Prostate gland (tissue), 2 donors: ENCODE measurements at regions not wholly inside any gene's neighbourhood (a gene's known extent, or its start where the extent isn't known, plus 50 kb on each side); places are given as distances from the start of the nearest gene placed in this dataset.

Experiments used
- DNase-seq: peaks from one replicate; pipeline ENCODE4 v3.0.0-alpha.2; 2019; ENCODE audit warnings: low spot score
- H3K27ac ChIP-seq, 2 donors: fragments of 200-600 bp; sonication (generic); 2 replicates each; pipeline ENCODE4 v1.5.1; 2017 to 2019
- H3K27me3 ChIP-seq: fragments of 200-600 bp; sonication (generic); replicated peaks from 2 replicates; pipeline ENCODE4 v1.5.1; 2019; ENCODE audit not compliant: insufficient read depth
- H3K36me3 ChIP-seq, 2 donors: fragments of 200-600 bp; sonication (generic); 1 replicate in 1 of 2; 2 replicates in 1 of 2; pipeline versions ENCODE4 v1.5.1 to v1.8.1; 2017 to 2019
- H3K4me1 ChIP-seq: fragments of 200-600 bp; sonication (generic); replicated peaks from 2 replicates; pipeline ENCODE4 v1.5.1; 2019
- H3K4me3 ChIP-seq, 2 donors: fragments of 200-600 bp; sonication (generic); 2 replicates each; pipeline ENCODE4 v1.5.1; 2017 to 2019
- H3K9me3 ChIP-seq: fragments of 200-600 bp; sonication (generic); 2 replicates; pipeline ENCODE4 v1.5.1; 2017
- CTCF ChIP-seq, 4 experiments: fragments of 200-600 bp in 2 of 4; fragments of 450-650 bp in 2 of 4; sonication (generic) in 2 of 4; IDR thresholded peaks; 1 replicate in 3 of 4; 2 replicates in 1 of 4; pipeline ENCODE4 v1.5.1; 2016 to 2019; ENCODE audit warnings: antibody characterized with exemption in 4 of 4, mild to moderate bottlenecking in 2 of 4, moderate library complexity in 2 of 4
- POLR2A ChIP-seq: fragments of 450-650 bp; IDR thresholded peaks from one replicate; pipeline ENCODE4 v1.6.1; 2016; ENCODE audit warnings: antibody characterized with exemption, mild to moderate bottlenecking
- POLR2AphosphoS5 ChIP-seq: sonication (generic); formaldehyde crosslinking; IDR thresholded peaks from one replicate; pipeline ENCODE4 v1.6.1; 2017; ENCODE audit warnings: antibody characterized with exemption
- WGBS: methylation state at CpG from one replicate; pipeline ENCODE4 v1.1.5; 2018; 5-methylcytosine and 5-hydroxymethylcytosine counted together
- intact Hi-C: fragments of 100-400 bp; cut with DNase I; formaldehyde crosslinking; loops from one replicate; pipeline ENCODE4 v1.14.2; 2022

- H3K4me1 ChIP-seq, result no peaks in the 10 kb centered on the region
- H3K9me3 ChIP-seq, result no peaks in the 10 kb centered on the region
- H3K27ac ChIP-seq, result no peak overlapping the region
- WGBS, result 84% methylated on average over 4 of the region's 4 CpGs
- H3K4me3 ChIP-seq, result no peak overlapping the region
- TF ChIP-seq CTCF (IDR thresholded peaks at IDR 0.05) (no peak), POLR2AphosphoS5 (no peak)
- H3K27me3 ChIP-seq, result no peaks in the 10 kb centered on the region
- DNase-seq, result no peak
- intact Hi-C loops, result no loop called here
- no peaks in the 10 kb centered on the region for H3K36me3 ChIP-seq
These were observed 295.7 kb upstream of the TUT7 start for GRCh38 chr9:86649913-86650312.

- no peaks in the 10 kb centered on the region for H3K36me3 ChIP-seq
- DNase-seq, result no peak
- 89% methylated on average over 6 of the region's 6 CpGs for WGBS
- TF ChIP-seq POLR2AphosphoS5 (no peak), POLR2A (no peak), CTCF (IDR thresholded peaks at IDR 0.05) (no peak)
- intact Hi-C loops, result no loop called here
- H3K4me3 ChIP-seq, result no peak overlapping the region
- no peaks in the 10 kb centered on the region for H3K4me1 ChIP-seq
- no peaks in the 10 kb centered on the region for H3K27me3 ChIP-seq
- no peaks in the 10 kb centered on the region for H3K9me3 ChIP-seq
- no peak overlapping the region for H3K27ac ChIP-seq
These were observed 294.6 kb upstream of the TUT7 start for GRCh38 chr9:86648828-86649170.

- Histone ChIP-seq H3K27ac (no peak overlapping the region), H3K4me1 (no peaks in the 10 kb centered on the region), H3K36me3 (no peaks in the 10 kb centered on the region), H3K27me3 (no peaks in the 10 kb centered on the region), H3K4me3 (no peak overlapping the region), H3K9me3 (no peaks in the 10 kb centered on the region)
- no peak for DNase-seq
- intact Hi-C loops, result no loop called here
- TF ChIP-seq POLR2A, result no peak
- TF ChIP-seq POLR2AphosphoS5, result no peak
- no peak for TF ChIP-seq CTCF (IDR thresholded peaks at IDR 0.05)
- 96% methylated on average over 4 of the region's 4 CpGs for WGBS
These were observed 294.1 kb upstream of the TUT7 start for GRCh38 chr9:86648156-86648827.

- Histone ChIP-seq H3K27ac (no peak overlapping the region), H3K27me3 (no peaks in the 10 kb centered on the region), H3K4me1 (no peaks in the 10 kb centered on the region), H3K9me3 (no peaks in the 10 kb centered on the region), H3K36me3 (no peaks in the 10 kb centered on the region), H3K4me3 (no peak overlapping the region)
- TF ChIP-seq POLR2AphosphoS5, result no peak
- TF ChIP-seq CTCF (IDR thresholded peaks at IDR 0.05), result no peak
- TF ChIP-seq POLR2A, result no peak
- WGBS, result 91% methylated on average over 21 of the region's 21 CpGs
- intact Hi-C loops, result no loop called here
- no peak for DNase-seq
These were observed 291.1 kb upstream of the TUT7 start for GRCh38 chr9:86645303-86645702.

GRCh38 chr9:86644675-86645034, 290.4 kb upstream of the TUT7 start:
- Histone ChIP-seq H3K36me3 (no peaks in the 10 kb centered on the region), H3K4me3 (no peak overlapping the region), H3K4me1 (no peaks in the 10 kb centered on the region), H3K27me3 (no peaks in the 10 kb centered on the region), H3K9me3 (no peaks in the 10 kb centered on the region), H3K27ac (no peak overlapping the region)
- WGBS, result 65% methylated on average over 4 of the region's 4 CpGs
- no peak for TF ChIP-seq POLR2A
- no peak for TF ChIP-seq POLR2AphosphoS5
- TF ChIP-seq CTCF (IDR thresholded peaks at IDR 0.05), result no peak
- DNase-seq, result no peak
- intact Hi-C loops, result no loop called here
